ENCODE measurements at regions not wholly inside any gene's neighbourhood (a gene's known extent, or its start where the extent isn't known, plus 50 kb on each side); places are given as distances from the start of the nearest gene placed in this dataset.

DNA sequence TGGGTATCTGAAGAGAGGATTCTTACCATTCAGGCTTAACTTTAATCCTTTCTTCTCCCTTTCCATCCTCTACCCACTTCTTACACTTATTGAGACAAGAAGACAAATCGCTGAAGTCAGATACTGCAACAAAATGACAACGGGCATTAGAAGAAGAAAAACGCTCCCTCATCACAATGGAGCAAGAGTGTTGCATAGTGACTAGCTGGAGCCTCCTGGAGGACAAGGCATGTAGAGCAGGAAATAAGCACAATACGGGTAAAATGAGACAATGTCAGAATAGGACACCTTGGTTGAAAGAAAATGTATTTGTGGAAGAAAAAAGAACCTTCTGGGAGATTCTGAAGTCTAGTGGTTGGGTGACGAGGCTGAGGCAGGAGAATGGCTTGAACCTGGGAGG lies 501.0 kb downstream of the RERGL start:
- Histone ChIP-seq H3K9ac (ENCODE audit: low read length) (no peak overlapping the region), H3K9me3 (replicated peaks; ENCODE audit: insufficient read depth, low read length) (no peaks in the 10 kb centered on the region), H3K4me1 (ENCODE audit: low read length) (no peaks in the 10 kb centered on the region), H4K20me1 (ENCODE audit: insufficient read depth, low read length) (no peaks in the 10 kb centered on the region), H3F3A (ENCODE audit: insufficient read depth, low read length) (no peaks in the 10 kb centered on the region), H3K36me3 (replicated peaks; ENCODE audit: insufficient read depth, low read length) (no peaks in the 10 kb centered on the region), H3K9me2 (replicated peaks; ENCODE audit: insufficient read depth, low read length) (no peaks in the 10 kb centered on the region), H3K4me3 (ENCODE audit: low read length) (0 out of 2 replicates have a peak overlapping the region, but pooled peaks have one; percentile 26), H3K27ac (ENCODE audit: low read length) (no peak overlapping the region), H3K4me2 (ENCODE audit: low read depth, low read length) (peak overlapping the region; percentile 40; the same call in 1 of the 2 replicates), H3K79me2 (ENCODE audit: low read length) (no peaks in the 10 kb centered on the region), H3K27me3 (replicated peaks; ENCODE audit: insufficient read depth, low read length) (no peaks in the 10 kb centered on the region), H2AFZ (ENCODE audit: low read length) (peak overlapping the region; percentile 80)
- DNase-seq, result peak; percentile 68
- TF ChIP-seq EZH2 (optimal IDR thresholded peaks at IDR 0.05; ENCODE audit: low read depth, low read length), result no peak
- TF ChIP-seq, protein P1, sequence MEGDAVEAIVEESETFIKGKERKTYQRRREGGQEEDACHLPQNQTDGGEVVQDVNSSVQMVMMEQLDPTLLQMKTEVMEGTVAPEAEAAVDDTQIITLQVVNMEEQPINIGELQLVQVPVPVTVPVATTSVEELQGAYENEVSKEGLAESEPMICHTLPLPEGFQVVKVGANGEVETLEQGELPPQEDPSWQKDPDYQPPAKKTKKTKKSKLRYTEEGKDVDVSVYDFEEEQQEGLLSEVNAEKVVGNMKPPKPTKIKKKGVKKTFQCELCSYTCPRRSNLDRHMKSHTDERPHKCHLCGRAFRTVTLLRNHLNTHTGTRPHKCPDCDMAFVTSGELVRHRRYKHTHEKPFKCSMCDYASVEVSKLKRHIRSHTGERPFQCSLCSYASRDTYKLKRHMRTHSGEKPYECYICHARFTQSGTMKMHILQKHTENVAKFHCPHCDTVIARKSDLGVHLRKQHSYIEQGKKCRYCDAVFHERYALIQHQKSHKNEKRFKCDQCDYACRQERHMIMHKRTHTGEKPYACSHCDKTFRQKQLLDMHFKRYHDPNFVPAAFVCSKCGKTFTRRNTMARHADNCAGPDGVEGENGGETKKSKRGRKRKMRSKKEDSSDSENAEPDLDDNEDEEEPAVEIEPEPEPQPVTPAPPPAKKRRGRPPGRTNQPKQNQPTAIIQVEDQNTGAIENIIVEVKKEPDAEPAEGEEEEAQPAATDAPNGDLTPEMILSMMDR (IDR thresholded peaks at IDR 0.05; ENCODE audit: low read length), result peak; percentile 55
- TF ChIP-seq EZH2phosphoT487 (IDR thresholded peaks at IDR 0.05; ENCODE audit: low read length), result no peak

DNA sequence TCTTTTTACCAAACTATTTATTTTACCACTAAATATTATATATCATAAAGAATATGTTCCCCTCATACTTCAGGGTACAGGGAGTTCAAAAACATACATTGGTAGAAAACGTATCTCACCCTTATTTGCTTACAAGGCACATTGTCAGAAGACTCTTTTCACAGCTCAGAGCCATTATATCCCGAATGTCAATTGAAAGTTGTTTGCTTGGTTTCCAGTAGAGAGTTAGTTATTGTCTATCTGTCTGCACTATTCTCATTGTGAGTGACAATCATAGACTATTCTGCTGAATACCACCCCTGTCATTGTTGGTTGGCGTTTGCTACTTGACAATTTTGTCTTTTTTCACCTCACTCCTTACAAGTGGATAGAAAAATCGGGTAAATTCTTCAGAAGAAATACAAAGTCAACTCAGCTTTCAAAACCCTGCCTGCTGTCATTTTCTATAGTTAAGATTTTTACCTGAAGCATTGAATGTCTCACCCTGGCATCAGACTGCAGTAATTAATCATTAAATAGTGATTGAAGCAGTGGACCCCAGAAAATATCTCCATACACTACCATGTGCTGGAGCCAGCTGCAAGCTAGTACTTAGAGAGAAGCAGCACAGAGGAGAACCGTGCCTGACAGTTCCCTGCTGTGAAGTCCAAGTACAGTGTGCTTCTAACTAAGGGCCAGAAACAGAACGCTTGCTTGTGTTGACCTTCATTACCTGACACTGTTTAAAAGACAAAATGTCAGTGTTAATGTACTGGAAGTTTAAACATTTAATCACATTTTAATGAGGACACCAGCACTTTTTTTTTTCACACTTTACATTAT lies 510.6 kb downstream of the RERGL start:
- H3K27me3 ChIP-seq (replicated peaks; ENCODE audit: insufficient read depth, low read length), result no peaks in the 10 kb centered on the region
- H2AFZ ChIP-seq (ENCODE audit: low read length), result no peak overlapping the region
- H3K36me3 ChIP-seq (replicated peaks; ENCODE audit: insufficient read depth, low read length), result no peaks in the 10 kb centered on the region
- H3K4me1 ChIP-seq (ENCODE audit: low read length), result no peaks in the 10 kb centered on the region
- 0 out of 2 replicates have a peak, but pooled peaks cover 5% of the 10 kb centered on the region for H3K9me3 ChIP-seq (replicated peaks; ENCODE audit: insufficient read depth, low read length)
- H3K79me2 ChIP-seq (ENCODE audit: low read length), result no peaks in the 10 kb centered on the region
- no peak overlapping the region for H3K27ac ChIP-seq (ENCODE audit: low read length)
- no peak overlapping the region for H3K4me2 ChIP-seq (ENCODE audit: low read depth, low read length)
- H3K9me2 ChIP-seq (replicated peaks; ENCODE audit: insufficient read depth, low read length), result no peaks in the 10 kb centered on the region
- no peaks in the 10 kb centered on the region for H4K20me1 ChIP-seq (ENCODE audit: insufficient read depth, low read length)
- no peak overlapping the region for H3K9ac ChIP-seq (ENCODE audit: low read length)
- H3K4me3 ChIP-seq (ENCODE audit: low read length), result no peak overlapping the region
- TF ChIP-seq, protein P1 (IDR thresholded peaks at IDR 0.05; ENCODE audit: low read length), result no peak
- TF ChIP-seq EZH2 (optimal IDR thresholded peaks at IDR 0.05; ENCODE audit: low read depth, low read length) (no peak), EZH2phosphoT487 (IDR thresholded peaks at IDR 0.05; ENCODE audit: low read length) (no peak)
- no peaks in the 10 kb centered on the region for H3F3A ChIP-seq (ENCODE audit: insufficient read depth, low read length)
- no peak for DNase-seq

DNA sequence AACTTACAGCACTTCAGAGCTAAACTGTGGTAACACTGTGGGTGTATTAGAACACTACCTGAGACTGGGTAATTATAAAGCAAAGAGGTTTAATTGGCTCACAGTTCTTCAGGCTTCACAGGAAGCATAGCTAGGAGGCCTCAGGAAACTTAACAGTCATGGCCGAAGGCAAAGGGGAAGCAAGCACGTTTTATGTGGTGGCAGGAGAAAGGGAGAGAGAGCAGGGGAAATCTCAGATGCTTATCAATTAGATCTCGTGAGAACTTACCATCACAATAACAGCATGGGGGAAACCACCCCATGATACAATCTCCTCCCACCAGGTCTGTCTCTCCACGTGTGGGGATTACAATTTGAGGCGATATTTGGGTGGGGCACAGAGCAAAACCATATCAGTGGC lies 512.6 kb downstream of the RERGL start:
- H3K9me3 ChIP-seq (replicated peaks; ENCODE audit: insufficient read depth, low read length), result 0 out of 2 replicates have a peak, but pooled peaks cover 5% of the 10 kb centered on the region
- no peak for TF ChIP-seq EZH2phosphoT487 (IDR thresholded peaks at IDR 0.05; ENCODE audit: low read length)
- no peak for TF ChIP-seq EZH2 (optimal IDR thresholded peaks at IDR 0.05; ENCODE audit: low read depth, low read length)
- TF ChIP-seq, protein P1 (IDR thresholded peaks at IDR 0.05; ENCODE audit: low read length), result no peak
- no peak overlapping the region for H2AFZ ChIP-seq (ENCODE audit: low read length)

More for the DNA sequence above, 512.6 kb downstream of the RERGL start:
- Histone ChIP-seq H3K4me1 (ENCODE audit: low read length) (no peaks in the 10 kb centered on the region), H3K9ac (ENCODE audit: low read length) (no peak overlapping the region), H3K4me2 (ENCODE audit: low read depth, low read length) (no peak overlapping the region), H3K27me3 (replicated peaks; ENCODE audit: insufficient read depth, low read length) (no peaks in the 10 kb centered on the region), H3K79me2 (ENCODE audit: low read length) (no peaks in the 10 kb centered on the region), H4K20me1 (ENCODE audit: insufficient read depth, low read length) (no peaks in the 10 kb centered on the region), H3K27ac (ENCODE audit: low read length) (no peak overlapping the region), H3K36me3 (replicated peaks; ENCODE audit: insufficient read depth, low read length) (no peaks in the 10 kb centered on the region), H3K4me3 (ENCODE audit: low read length) (no peak overlapping the region), H3F3A (ENCODE audit: insufficient read depth, low read length) (no peaks in the 10 kb centered on the region), H3K9me2 (replicated peaks; ENCODE audit: insufficient read depth, low read length) (no peaks in the 10 kb centered on the region)
- DNase-seq, result no peak

All from MM.1S (cell line).